GM06990 (cell line): ENCODE measurements at regions not wholly inside any gene's neighbourhood (a gene's known extent, or its start where the extent isn't known, plus 50 kb on each side); places are given as distances from the start of the nearest gene placed in this dataset.

Source experiments
- DNase-seq: peaks from one replicate; pipeline ENCODE4 v3.0.0-alpha.2; 2011; ENCODE audit not compliant: insufficient read length; ENCODE audit errors: extremely low read depth
- H3K27me3 ChIP-seq: replicated peaks from 2 replicates; pipeline ENCODE4 v1.6.0; 2011; ENCODE audit warnings: low read length; ENCODE audit not compliant: control insufficient read depth, insufficient read depth
- H3K36me3 ChIP-seq: 2 replicates; pipeline ENCODE4 v1.5.1; 2011; ENCODE audit warnings: low read length; ENCODE audit not compliant: control insufficient read depth, insufficient read depth
- H3K4me3 ChIP-seq: replicated peaks from 2 replicates; pipeline ENCODE4 v1.5.1; 2011; ENCODE audit warnings: low read depth, mild to moderate bottlenecking, control low read depth, low read length
- TF ChIP-seq, protein P1 (sequence below): IDR thresholded peaks from 2 replicates; pipeline ENCODE4 v1.5.1; 2011; ENCODE audit warnings: low read length, control low read depth, mild to moderate bottlenecking, inconsistent platforms; ENCODE audit not compliant: insufficient read depth, poor library complexity, severe bottlenecking

DNA sequence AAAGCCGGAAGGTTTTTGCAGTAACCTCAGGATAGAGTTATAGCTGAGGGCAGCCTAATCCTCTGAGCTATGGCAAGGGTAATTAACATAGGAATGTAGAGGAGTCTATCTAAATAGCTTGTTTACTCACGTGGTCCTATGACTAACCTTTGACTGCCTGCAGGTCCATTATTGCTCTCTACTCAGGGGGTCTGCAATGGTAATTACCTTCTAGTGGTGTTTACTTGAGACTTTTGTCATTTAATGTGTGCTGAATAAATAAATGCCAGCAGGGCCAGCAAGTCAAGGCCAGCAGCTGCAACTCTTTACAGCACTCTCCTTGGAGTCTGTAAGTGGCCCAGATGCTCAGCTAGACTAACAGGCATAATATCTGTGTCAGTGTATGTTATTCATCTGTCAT is 212.7 kb upstream of the FMR1 start:
- no peak overlapping the region for H3K4me3 ChIP-seq
- no peak for DNase-seq
- H3K27me3 ChIP-seq = no peaks in the 10 kb centered on the region
- no peaks in the 10 kb centered on the region for H3K36me3 ChIP-seq
- TF ChIP-seq, protein P1, sequence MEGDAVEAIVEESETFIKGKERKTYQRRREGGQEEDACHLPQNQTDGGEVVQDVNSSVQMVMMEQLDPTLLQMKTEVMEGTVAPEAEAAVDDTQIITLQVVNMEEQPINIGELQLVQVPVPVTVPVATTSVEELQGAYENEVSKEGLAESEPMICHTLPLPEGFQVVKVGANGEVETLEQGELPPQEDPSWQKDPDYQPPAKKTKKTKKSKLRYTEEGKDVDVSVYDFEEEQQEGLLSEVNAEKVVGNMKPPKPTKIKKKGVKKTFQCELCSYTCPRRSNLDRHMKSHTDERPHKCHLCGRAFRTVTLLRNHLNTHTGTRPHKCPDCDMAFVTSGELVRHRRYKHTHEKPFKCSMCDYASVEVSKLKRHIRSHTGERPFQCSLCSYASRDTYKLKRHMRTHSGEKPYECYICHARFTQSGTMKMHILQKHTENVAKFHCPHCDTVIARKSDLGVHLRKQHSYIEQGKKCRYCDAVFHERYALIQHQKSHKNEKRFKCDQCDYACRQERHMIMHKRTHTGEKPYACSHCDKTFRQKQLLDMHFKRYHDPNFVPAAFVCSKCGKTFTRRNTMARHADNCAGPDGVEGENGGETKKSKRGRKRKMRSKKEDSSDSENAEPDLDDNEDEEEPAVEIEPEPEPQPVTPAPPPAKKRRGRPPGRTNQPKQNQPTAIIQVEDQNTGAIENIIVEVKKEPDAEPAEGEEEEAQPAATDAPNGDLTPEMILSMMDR = no peak

GRCh38 chrX:147710301-147710700 is 201.4 kb upstream of the FMR1 start:
- DNase-seq = no peak
- no peak overlapping the region for H3K4me3 ChIP-seq
- no peaks in the 10 kb centered on the region for H3K27me3 ChIP-seq
- TF ChIP-seq, protein P1 = no peak
- no peaks in the 10 kb centered on the region for H3K36me3 ChIP-seq

DNA sequence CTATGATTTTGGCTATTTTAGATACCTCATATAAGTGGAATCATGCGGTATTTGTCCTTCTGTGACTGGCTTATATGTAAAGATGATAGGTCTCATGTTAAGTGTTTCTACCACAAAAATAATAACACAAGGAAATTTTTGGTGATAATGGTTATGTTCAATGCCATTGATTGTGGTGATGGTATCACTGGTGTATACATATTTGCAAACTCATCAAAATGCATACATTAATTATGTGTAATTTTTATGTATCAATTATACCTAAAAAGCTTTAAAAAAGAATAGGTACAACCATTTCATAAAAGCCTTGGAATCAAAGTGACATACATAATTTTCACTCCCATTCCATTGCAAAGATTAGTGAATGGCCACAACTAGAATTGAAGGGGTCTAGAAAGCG is 178.3 kb upstream of the FMR1 start:
- TF ChIP-seq, protein P1 = no peak
- Histone ChIP-seq H3K4me3 (no peak overlapping the region), H3K27me3 (no peaks in the 10 kb centered on the region), H3K36me3 (no peaks in the 10 kb centered on the region)
- DNase-seq = no peak

- no peak for DNase-seq
- Histone ChIP-seq H3K4me3 (no peak overlapping the region), H3K27me3 (no peaks in the 10 kb centered on the region), H3K36me3 (no peaks in the 10 kb centered on the region)
- TF ChIP-seq, protein P1 = no peak
Observed at GRCh38 chrX:147735364-147735763, 176.4 kb upstream of the FMR1 start.

DNA sequence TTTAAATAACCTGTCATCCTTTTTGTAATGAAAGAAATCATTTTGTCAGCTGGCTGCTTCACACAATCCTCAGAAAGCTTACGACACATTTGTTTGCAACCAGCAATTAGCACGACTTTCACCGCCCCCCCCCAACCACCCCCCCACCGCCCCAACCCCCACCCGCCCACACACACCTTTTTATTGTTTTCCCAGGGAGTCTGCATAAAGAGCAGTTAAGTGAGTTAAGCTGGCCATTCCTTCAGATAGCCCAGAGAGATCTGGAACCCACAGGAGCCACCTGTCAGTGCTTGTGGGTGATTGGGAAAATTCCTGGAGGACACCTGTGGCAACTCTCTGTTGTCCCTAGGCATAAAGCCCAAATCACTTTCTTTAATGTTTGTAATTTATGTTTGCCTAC is 175.7 kb upstream of the FMR1 start:
- Histone ChIP-seq H3K36me3 (no peaks in the 10 kb centered on the region), H3K27me3 (no peaks in the 10 kb centered on the region), H3K4me3 (no peak overlapping the region)
- TF ChIP-seq, protein P1 = no peak
- no peak for DNase-seq

DNA sequence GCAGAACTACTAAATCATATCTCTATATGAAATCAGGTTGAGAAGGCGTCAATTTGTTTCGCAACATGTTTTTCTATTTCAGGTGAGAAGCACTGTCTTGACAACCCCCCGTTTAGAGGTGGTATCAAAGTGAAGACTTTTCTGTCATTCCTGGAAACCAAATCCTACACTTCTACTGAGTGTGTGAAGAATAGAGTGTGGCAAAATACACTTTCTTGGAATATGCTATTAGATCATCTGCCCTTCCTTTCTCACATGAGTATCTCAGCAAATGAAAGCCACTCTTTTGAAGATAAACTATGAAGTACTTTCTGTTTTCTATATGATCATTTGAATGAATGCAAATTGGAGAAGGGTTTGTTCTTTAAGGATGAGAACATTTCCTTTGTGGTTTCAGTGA is 174.0 kb upstream of the FMR1 start:
- no peak for DNase-seq
- H3K4me3 ChIP-seq = no peak overlapping the region
- TF ChIP-seq, protein P1 = no peak
- H3K36me3 ChIP-seq = no peaks in the 10 kb centered on the region
- no peaks in the 10 kb centered on the region for H3K27me3 ChIP-seq
